T-helper 2 cell (primary cell): ENCODE measurements at regions not wholly inside any gene's neighbourhood (a gene's known extent, or its start where the extent isn't known, plus 50 kb on each side); places are given as distances from the start of the nearest gene placed in this dataset.
"Not testable (repeated sequence)": the region's sequence is repeated elsewhere in the genome, so short reads cannot be mapped to it uniquely, and the experiment has no call there.

Experiments used
- DNase-seq, 5 experiments: peaks; one replicate each; pipeline versions ENCODE4 v3.0.0 to v3.0.0-alpha.2; 2012 to 2022

- DNase-seq = not testable (repeated sequence)
Measured at GRCh38 chr7:97234494-97234893, 117.0 kb downstream of the SDHAF3 start.

GRCh38 chr7:97246317-97246716 lies 128.8 kb downstream of the SDHAF3 start:
- DNase-seq = no peak

- DNase-seq = not testable (repeated sequence)
Measured at GRCh38 chr7:97258187-97258586, 140.7 kb downstream of the SDHAF3 start.

- no peak for DNase-seq
Measured at GRCh38 chr7:97269741-97270140, 152.2 kb downstream of the SDHAF3 start.

GRCh38 chr7:97270280-97270679 lies 152.8 kb downstream of the SDHAF3 start:
- DNase-seq = no peak

GRCh38 chr7:97271619-97272018 lies 154.1 kb downstream of the SDHAF3 start:
- no peak for DNase-seq

- DNase-seq = no peak
Measured at GRCh38 chr7:97272237-97272975, 154.9 kb downstream of the SDHAF3 start.

- no peak for DNase-seq
Measured at GRCh38 chr7:97275475-97275874, 158.0 kb downstream of the SDHAF3 start.

- DNase-seq = no peak
Measured at GRCh38 chr7:97280950-97281349, 163.5 kb downstream of the SDHAF3 start.

GRCh38 chr7:97285348-97285747 lies 167.8 kb downstream of the SDHAF3 start:
- no peak for DNase-seq

- no peak for DNase-seq
Measured at GRCh38 chr7:97293031-97293430, 175.5 kb downstream of the SDHAF3 start.

- no peak for DNase-seq
Measured at GRCh38 chr7:97298561-97298960, 181.1 kb downstream of the SDHAF3 start.

- DNase-seq = no peak
Measured at GRCh38 chr7:97305589-97305988, 188.1 kb downstream of the SDHAF3 start.

- no peak for DNase-seq
Measured at GRCh38 chr7:97307521-97308108, 190.1 kb downstream of the SDHAF3 start.

GRCh38 chr7:97313900-97314299 lies 196.4 kb downstream of the SDHAF3 start:
- DNase-seq = no peak

GRCh38 chr7:97317575-97317974 lies 200.1 kb downstream of the SDHAF3 start:
- DNase-seq = no peak

GRCh38 chr7:97329871-97330270 lies 212.4 kb downstream of the SDHAF3 start:
- DNase-seq = not testable (repeated sequence)

- DNase-seq = no peak
Measured at GRCh38 chr7:97337849-97338248, 220.4 kb downstream of the SDHAF3 start.

- no peak for DNase-seq
Measured at GRCh38 chr7:97342512-97342911, 225.0 kb downstream of the SDHAF3 start.

- no peak for DNase-seq
Measured at GRCh38 chr7:97346349-97346748, 228.9 kb downstream of the SDHAF3 start.

GRCh38 chr7:97351488-97351887 lies 234.0 kb downstream of the SDHAF3 start:
- DNase-seq = no peak

- DNase-seq = no peak
Measured at GRCh38 chr7:97357459-97357858, 240.0 kb downstream of the SDHAF3 start.

GRCh38 chr7:97372882-97373281 lies 255.4 kb downstream of the SDHAF3 start:
- DNase-seq = no peak

GRCh38 chr7:97373736-97374135 lies 256.2 kb downstream of the SDHAF3 start:
- DNase-seq = no peak

- no peak for DNase-seq
Measured at GRCh38 chr7:97377713-97378112, 260.2 kb downstream of the SDHAF3 start.
